Activated T-cell treated with anti-CD3 and anti-CD28 coated beads for 4 hours (primary cell): ENCODE measurements at regions not wholly inside any gene's neighbourhood (a gene's known extent, or its start where the extent isn't known, plus 50 kb on each side); places are given as distances from the start of the nearest gene placed in this dataset.
"Not testable (repeated sequence)": the region's sequence is repeated elsewhere in the genome, so short reads cannot be mapped to it uniquely, and the experiment has no call there.

Source experiments
- DNase-seq: peaks from one replicate; pipeline ENCODE4 v3.0.0-alpha.2; 2020

- no peak for DNase-seq
Measured at GRCh38 chr10:47145290-47145934, 154.6 kb upstream of the GDF10 start.

- no peak for DNase-seq
Measured at GRCh38 chr10:47146572-47146971, 153.4 kb upstream of the GDF10 start.

- DNase-seq: no peak
Measured at GRCh38 chr10:47147186-47147585, 152.8 kb upstream of the GDF10 start.

DNA sequence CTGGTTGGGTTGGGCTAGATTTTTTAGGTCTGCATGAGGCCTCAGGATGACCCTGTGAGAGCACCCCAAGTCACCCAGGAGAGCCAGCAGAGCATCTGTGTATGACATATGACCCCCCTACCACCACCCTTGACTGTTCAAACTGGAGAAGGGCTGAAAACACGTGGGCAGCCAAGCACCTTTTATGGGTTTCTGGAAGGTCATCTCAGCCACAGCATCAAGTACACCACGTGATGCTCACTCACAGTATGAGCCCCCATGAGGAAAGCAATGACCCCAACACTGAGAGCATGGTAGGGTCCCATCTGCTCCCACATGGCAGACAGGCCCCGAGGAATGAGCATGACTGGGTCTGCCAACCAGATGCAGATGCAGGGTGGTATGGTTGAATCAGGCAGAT, 149.4 kb upstream of the GDF10 start:
- DNase-seq: no peak

DNA sequence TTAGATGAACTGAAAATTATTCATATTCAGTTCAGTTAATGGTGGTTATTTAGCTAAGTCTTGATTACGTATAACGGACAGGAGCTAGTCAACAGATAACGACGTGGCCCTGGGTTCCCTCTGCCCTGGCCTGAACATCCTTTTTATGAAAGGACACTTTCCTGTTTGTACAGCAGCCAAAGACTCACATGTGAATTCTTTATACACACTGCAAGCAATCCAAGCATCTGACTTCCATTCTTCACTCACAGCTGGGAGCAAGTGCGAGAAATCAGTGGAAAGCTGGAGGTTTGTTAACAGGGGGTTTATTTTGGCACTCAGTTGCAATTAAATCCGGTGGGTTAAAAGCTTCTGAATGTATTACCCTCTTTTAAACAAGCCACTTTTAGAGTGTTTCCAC, 148.1 kb upstream of the GDF10 start:
- no peak for DNase-seq

DNA sequence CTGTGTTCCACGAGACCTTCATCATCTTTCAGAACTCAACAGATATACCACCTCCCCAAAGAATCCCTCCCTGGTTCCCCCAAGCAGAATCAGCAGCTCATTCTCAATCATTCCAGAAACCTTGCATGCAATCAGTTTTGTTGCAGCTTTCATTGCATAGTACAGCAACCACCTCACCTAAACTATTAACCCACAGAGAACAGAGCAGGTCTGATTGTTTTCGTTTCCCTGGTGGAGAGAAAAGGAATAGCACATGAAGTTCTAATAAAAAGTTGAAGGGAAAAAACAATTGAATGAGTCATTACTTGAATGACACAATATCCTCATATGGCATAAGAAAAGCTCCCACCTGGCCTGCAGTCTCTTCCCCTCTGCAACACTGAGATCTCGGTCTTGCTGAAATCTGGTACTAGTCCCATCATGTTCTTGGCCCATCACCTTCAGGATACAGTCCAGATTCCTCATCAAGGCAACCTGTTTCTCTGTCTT, 147.1 kb upstream of the GDF10 start:
- DNase-seq: no peak

- DNase-seq: no peak
Measured at GRCh38 chr10:47154762-47155161, 145.2 kb upstream of the GDF10 start.

DNA sequence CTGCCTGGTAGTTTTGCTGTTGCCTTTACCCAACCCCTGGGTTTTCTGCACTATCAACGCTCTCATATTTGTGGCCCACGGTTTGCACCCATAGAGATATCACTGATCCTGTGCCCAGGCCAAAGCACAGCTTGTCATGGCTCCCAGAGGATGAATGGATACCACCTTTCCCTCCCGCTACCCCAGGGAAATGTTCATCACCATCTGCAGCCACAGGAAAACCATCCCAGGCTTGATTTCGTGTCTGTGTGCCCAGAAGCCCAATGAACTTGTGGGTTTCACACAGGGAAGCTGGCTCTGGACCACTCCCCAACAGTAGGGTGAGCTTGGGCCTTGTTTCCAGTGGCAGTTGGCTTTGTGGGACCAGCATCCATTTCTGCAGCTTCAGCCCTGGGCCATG, 143.1 kb upstream of the GDF10 start:
- DNase-seq: no peak

DNA sequence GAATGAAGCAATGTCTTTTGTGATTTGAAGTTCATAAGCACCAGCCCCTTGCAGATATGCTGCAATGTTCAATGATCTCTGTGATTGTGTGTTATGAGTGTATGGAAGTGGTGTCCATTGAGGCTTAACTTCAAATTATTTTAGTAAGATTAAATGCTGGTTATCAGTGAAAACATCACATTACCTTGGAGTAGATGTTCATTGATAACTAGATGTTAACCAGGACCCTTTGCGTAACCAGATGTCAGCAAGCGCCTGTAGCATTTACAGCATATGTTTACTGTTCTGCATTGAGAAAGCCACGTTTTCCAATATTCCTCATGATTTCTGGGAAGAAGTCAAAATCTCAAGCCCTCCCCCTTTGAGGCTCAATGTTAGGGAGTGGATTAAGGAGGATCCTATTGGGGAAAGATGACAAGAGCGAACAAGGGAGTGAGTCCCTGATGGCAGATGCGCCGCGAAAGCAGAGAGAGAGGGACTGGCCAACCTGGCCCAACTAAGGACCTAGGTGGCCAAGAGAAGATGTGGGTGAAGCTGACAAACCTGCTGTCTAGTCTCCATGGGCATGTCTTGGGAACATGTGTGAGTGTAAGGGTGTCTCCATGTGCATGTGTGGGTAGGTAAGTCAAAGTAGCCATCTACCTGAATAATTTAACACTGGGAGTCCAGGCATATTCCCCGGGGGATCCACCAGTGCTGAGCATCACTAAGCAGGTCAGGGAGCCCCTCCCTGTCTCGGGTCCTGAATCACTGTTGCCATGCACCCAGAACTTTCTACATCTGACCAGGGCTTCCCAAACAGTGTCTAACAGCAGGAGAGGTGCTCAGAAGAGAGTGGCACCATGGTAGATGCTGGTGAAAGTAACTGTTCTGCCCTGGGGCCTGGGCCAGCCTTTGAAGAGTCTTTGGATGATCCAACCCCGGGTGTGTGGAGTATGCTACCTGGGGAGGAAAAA, 141.6 kb upstream of the GDF10 start:
- no peak for DNase-seq

DNA sequence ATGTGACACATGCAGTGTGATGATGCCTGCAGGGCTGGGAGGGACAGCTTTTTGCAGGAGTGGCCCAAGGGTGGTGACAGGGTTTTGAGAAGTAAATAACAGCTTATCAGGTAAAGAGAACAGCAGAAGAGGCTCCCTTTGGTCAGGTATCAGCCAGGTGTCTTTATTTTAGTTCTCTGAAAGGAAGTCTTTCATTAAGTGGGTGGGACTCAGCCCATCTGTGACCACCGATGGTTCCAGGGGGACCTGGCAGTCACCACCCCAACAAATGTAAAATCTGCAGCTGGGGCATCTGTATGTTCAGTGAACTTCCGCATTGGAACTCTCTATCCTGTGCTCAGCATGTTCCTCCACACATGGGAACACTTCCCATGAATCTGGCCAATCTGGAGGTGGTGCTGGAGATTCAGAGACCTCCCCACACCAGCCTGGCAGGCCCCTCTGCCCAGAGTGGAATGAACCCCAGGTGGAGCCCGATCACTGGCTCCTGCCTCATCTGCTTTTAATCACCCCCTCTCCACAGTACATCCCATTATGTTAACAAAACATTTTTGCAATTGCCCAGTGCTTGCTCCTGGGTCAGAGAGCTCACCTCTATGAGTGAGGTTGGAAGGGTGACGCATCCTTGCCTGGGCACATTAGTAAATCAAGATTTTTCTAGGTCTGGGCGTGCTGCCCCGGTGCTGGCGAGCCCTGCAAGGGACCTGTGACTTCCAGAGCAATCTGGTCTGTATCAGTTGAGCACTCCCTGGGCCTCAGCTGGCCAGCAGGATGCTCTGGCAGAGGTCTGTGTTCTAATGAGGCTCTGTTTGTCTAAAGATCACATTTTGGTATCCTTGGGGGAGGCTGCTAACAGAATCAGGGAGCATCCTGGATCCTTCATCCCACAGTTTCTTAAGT, 140.4 kb upstream of the GDF10 start:
- DNase-seq: no peak

DNA sequence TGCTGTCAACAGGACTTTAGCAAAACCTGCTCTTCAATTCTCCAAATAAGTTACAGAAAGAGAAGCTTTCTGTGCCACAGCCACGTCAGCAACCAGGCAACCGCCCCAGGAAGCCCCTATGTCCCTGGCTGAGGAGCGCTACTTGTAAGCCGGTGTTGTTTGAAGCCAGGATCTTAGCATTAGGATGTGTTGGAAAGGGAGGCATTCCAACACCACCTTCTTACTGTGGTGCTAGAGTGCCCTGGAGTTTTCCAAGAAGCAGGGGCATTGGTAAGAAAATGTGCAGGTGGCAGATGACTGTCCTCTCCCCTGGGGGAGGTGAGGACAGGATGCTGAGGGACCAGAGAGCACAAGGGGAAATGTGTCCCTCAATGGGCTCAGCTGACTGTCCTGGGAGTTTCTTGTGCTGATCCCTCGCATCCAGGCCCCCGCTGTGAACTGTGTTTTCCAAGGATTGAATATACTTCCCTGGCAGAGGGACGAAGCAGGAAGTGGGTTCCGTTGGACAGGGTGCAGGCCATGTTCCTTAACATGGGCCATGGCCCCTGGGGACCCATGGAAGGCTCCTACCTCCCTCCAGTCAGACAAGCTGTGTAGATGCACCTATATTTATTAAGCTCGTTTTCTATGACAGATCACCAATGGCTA, 139.6 kb upstream of the GDF10 start:
- DNase-seq: no peak

DNA sequence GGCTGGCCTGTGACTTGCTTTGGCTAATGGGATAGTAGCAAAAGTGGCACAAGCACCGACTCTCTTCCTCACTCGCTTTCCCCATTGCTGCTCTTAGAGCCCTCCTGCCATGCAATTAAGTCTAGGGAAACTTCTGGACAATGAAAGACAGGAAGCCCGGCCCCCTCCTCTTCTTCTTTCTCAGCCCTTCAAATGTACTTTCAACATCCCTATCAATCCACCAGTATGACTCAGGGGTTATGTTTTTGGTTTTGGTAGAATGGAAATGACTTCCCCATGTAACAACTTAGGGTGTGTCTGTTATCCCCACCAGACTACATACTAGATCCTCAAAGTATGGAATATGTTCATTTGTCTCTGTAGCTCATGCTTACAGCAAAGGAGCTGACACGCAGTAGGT, 139.0 kb upstream of the GDF10 start:
- DNase-seq: no peak

GRCh38 chr10:47161465-47161864, 138.5 kb upstream of the GDF10 start:
- no peak for DNase-seq

GRCh38 chr10:47164126-47164799, 135.7 kb upstream of the GDF10 start:
- no peak for DNase-seq

DNA sequence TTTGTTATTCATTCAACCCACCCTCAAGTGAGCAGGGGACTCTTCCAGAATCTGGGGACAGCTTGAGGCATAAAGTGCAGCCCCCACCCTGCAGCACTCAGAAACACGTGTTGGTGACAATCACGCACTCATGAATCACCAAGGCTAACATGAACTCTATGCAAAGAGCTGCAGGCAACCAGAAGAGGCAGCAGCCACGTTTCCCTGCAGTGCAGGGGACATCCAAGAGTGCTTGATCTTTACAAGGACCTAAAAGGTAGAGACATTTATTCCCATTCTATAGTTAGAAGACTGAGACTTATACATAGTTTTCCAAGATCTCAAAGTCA, 135.2 kb upstream of the GDF10 start:
- no peak for DNase-seq

GRCh38 chr10:47165168-47165710, 134.8 kb upstream of the GDF10 start:
- DNase-seq: no peak

GRCh38 chr10:47165711-47166404, 134.1 kb upstream of the GDF10 start:
- peak; percentile 10 for DNase-seq

- no peak for DNase-seq
Measured at GRCh38 chr10:47166405-47166777, 133.6 kb upstream of the GDF10 start.

DNA sequence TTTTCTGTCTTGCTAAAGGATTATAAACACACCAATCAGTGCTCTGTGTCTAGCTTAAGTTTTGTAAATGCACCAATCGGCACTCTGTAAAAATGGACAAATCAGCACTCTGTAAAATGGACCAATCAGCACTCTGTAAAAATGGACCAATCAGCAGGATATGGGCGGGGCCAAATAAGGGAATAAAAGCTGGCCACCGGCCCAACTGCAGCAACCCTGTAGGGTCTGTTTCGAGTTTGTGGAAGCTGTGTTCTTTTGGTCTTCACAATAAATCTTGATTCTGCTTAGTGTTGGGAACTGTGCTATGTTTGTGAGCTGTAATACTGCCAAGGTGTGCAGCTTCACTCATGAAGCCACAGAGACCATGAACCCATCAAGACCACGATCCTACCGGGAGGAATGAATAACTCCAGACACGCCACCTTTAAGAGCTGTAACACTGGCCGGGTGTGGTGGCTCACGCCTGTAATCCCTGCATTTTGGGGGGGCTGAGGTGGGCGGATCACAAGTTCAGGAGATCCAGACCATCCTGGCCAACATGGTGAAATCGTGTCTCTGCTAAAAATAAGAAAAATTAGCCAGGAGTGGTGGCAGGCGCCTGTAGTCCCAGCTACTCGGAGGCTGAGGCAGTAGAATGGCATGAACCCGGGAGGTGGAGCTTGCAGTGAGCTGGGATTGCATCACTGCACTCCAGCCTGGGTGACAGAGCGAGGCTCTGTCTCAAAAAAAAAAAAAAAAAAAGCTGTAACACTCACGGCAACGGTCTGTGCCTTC, 133.0 kb upstream of the GDF10 start:
- DNase-seq: not testable (repeated sequence)

DNA sequence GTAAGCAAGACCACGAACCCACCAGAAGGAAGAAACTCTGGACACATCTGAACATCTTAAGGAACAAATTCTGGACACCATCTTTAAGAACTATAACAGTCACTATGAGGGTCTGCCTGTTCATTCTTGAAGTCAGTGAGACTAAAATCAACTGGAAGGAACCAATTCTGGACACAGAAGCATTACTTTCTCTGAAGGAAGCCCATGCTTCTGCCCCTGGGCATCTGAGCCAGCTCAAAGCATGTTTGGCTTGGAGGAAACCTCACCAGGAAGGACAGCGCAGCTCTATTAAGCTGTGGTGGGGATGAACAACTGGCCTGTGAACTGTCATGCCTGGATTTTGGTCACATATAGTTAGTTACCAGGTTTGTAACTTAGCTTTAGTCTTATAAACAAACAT, 132.4 kb upstream of the GDF10 start:
- no peak for DNase-seq
